Activated CD4-positive, alpha-beta T cell treated with anti-CD3 and anti-CD28 coated beads, Interleukin-2, Interleukin-6, amounts not matched to agents 100 ng/mL and 50 ng/mL, durations not matched to agents 16 hours and 8 hours (primary cell): ENCODE measurements at regions not wholly inside any gene's neighbourhood (a gene's known extent, or its start where the extent isn't known, plus 50 kb on each side); places are given as distances from the start of the nearest gene placed in this dataset.

ENCODE experiments used
- DNase-seq: peaks from one replicate; pipeline ENCODE4 v3.0.0-alpha.2; 2020

DNA sequence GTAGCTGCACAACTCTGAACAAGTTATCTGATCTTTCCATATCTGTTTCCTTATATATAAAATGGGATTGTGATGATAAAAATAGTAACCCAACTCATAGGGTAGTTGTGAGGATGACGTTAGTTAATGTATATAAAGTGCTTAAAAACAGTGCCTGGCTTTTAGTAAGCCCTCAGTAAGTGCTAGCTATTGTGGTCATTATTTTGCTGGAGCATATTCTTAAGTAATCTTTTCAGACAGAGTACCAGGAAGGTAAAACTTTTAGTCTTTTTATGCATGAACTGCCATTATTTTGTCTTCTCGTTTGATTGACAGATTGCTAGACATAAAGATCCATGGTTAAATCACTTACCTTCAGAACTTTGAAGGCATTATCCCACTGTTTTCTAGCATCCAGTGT lies 62.5 kb upstream of the SIM2 start:
- no peak for DNase-seq

DNA sequence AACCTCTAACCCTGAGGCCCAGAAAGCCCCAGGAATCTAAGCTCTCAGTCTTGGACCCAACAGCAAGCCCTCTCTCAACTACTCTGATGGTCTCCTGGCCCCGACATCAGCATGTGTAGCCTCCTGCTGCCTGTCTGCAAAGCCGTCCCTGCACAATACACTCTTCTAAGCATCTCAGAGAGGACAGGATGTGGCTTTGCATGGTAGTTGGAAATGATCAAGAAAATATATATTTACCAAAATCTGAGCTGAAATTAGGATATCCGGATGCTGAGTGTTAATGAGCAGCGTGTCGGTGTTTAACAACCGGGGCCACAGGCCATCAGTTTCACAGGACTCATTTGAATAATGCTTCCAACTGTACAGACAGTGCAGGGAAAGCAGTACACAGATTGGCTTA lies 59.1 kb upstream of the SIM2 start:
- no peak for DNase-seq

- DNase-seq = no peak
Measured at GRCh38 chr21:36640174-36640720, 58.7 kb upstream of the SIM2 start.

DNA sequence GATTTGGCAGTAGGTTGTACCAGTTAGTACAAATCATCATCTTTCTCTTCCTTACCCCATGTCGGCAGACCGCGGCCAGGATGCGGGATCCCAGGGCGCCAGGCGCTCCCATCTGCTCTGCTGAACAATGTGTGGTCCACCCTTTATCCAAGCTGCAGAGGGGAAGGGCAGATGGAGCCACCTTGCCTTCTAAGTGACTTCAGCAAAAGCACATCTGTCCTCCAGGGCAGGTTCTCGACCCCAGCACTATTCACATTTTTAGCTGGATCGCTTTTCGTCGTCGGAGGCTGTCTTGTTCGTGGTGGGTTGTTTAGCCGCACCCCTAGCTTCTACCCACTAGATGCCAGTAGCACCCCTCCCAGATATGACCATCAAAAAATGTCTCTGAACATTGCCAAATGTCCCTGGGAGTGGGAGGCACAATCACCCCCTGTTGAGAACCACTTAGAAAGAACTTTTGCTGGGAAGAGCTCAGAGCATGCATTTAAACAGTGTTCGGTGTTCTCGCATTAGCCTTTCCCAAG lies 58.1 kb upstream of the SIM2 start:
- DNase-seq = no peak

DNA sequence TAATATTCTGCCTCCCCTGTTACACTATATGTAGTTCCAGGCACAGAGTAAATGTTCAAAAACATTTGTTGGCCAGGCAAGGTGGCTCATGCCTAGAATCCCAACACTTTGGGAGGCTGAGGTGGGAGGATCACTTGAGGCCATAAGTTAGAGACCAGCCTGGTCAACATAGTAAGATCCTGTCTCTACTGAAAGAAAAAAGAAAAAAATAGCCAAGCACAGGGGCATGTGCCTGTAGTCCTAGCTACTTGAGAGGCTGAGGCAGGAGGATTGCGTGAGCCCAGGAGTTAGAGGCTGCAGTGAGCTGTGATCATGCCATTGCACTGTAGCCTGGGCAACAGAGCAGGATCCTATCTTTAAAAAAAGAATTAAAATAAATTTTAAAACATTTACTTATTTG lies 57.6 kb upstream of the SIM2 start:
- no peak for DNase-seq

DNA sequence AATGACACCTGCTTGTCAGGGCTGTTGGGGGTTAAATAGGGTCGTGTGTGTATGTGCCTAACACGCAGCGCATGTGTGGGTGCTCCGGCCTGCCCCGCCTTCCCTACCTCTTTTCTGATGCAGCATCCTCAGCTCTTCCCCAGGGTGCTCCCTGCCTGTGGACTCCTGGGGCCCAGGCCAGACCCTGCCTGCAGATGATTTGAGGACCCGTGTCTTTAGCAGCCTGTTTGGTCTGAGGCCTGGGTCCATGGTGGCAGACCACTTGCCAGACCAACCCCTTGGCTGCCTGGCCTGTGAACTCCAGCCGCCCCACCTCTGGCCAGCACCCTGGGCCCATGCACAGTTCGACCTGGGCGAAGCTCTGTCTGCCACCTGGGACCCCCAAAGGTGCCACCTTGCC lies 57.0 kb upstream of the SIM2 start:
- no peak for DNase-seq

DNA sequence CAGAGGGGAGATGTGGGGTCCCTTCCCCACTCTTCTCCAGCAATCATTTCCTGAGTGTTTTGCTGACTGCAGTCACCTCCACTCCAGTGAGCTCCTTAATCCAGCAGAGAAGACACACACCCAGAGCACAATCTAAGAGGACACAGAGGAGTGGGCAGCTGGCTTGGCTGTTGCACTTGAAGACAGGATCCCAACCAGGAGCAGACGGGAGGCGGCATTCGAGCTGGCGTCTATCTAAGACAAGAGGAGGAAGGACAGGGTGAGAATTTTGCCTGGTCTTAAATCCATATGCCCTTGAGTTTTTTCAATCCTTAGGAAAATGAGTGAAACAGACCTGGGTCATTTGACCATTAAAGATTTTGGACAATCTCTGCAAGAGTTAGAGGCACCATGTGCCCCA lies 56.1 kb upstream of the SIM2 start:
- DNase-seq = no peak

DNA sequence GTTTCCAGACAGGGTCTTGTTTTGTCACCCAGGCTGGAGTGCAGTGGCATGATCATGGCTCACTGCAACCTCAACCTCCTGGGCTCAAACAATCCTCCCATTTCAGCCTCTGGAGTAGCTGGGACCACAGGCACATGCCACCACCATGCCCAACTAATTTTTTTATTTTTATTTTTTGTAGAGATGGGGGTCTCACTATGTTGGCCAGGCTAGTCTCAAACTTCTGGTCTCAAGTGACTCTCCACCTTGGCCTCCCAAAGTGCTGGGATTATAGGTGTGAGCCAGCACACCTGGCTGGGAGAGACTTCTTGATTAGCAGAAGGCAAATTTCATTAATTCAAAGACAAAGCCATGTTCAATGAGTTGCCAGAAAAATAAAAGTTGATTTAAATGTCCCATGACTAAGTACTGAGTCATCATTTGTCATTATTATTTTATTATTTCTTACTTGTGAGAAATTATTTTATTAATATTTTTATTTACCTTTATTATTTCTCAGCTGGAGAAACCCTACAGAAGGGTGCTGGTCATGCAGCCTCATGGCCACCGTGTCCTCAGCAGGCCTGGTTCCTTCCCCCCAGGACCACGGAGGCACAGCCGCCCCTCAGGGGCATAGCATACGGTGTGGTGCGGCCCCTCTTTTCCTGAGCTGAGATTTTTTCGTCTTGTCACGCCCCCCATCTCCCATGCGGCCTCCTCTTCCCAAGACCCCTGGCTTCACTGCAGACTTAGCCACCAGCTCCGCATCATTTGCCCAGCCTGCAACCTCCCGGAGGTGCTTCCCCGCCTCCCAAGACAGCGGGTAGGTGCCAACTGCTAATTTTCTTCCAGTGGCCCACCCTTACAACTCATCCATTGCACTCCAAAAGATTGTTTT lies 55.3 kb upstream of the SIM2 start:
- no peak for DNase-seq

- no peak for DNase-seq
Measured at GRCh38 chr21:36646011-36646410, 52.9 kb upstream of the SIM2 start.

GRCh38 chr21:36646645-36647044 lies 52.3 kb upstream of the SIM2 start:
- no peak for DNase-seq

GRCh38 chr21:36647279-36648093 lies 51.4 kb upstream of the SIM2 start:
- DNase-seq = no peak
